GM23338 (cell line): ENCODE measurements at regions not wholly inside any gene's neighbourhood (a gene's known extent, or its start where the extent isn't known, plus 50 kb on each side); places are given as distances from the start of the nearest gene placed in this dataset.

Experiments
- ATAC-seq: fragments of 200-7000 bp; cut with Tn5 transposase; 3 replicates; pipeline ENCODE4 v1.9.1; 2020
- DNase-seq: peaks from one replicate; pipeline ENCODE4 v3.0.0-alpha.2; 2015; ENCODE audit warnings: low spot score
- H2AFZ ChIP-seq: fragments of 200-600 bp; sonication (generic); 2 replicates; pipeline ENCODE4 v1.8.0; 2016; ENCODE audit warnings: antibody characterized with exemption, mild to moderate bottlenecking, moderate library complexity
- H3F3A ChIP-seq: fragments of 200-600 bp; sonication (generic); replicated peaks from 2 replicates; pipeline ENCODE4 v1.8.0; 2017; ENCODE audit warnings: antibody characterized with exemption, mixed run types, low read depth
- H3K27ac ChIP-seq: fragments of 200-600 bp; sonication (generic); 2 replicates; pipeline ENCODE4 v1.6.1; 2016; ENCODE audit warnings: low read depth
- H3K27me3 ChIP-seq: fragments of 200-600 bp; sonication (generic); 2 replicates; pipeline ENCODE4 v1.8.0; 2016; ENCODE audit warnings: mild to moderate bottlenecking, mixed run types, moderate library complexity; ENCODE audit not compliant: insufficient read depth
- H3K36me3 ChIP-seq: fragments of 200-600 bp; sonication (generic); 2 replicates; pipeline ENCODE4 v1.8.0; 2016; ENCODE audit warnings: mild to moderate bottlenecking; ENCODE audit not compliant: insufficient read depth
- H3K4me1 ChIP-seq: fragments of 200-600 bp; sonication (generic); 2 replicates; pipeline ENCODE4 v1.8.0; 2016; ENCODE audit warnings: mild to moderate bottlenecking, moderate library complexity; ENCODE audit not compliant: insufficient read depth
- H3K4me2 ChIP-seq: fragments of 200-600 bp; sonication (generic); 2 replicates; pipeline ENCODE4 v1.7.1; 2017; ENCODE audit warnings: mixed run types
- H3K4me3 ChIP-seq: fragments of 200-600 bp; sonication (generic); 2 replicates; pipeline ENCODE4 v1.6.1; 2016; ENCODE audit warnings: mixed run types
- H3K79me2 ChIP-seq: fragments of 200-600 bp; sonication (generic); replicated peaks from 2 replicates; pipeline ENCODE4 v1.8.0; 2017; ENCODE audit warnings: mild to moderate bottlenecking; ENCODE audit not compliant: insufficient read depth
- H3K9me2 ChIP-seq: fragments of 200-600 bp; sonication (generic); 2 replicates; pipeline ENCODE4 v1.8.0; 2017; ENCODE audit not compliant: insufficient read depth
- H4K20me1 ChIP-seq: fragments of 200-600 bp; sonication (generic); replicated peaks from 2 replicates; pipeline ENCODE4 v1.8.0; 2017; ENCODE audit warnings: mild to moderate bottlenecking; ENCODE audit not compliant: insufficient read depth
- H3K27ac Mint-ChIP-seq: 2 replicates; pipeline ENCODE4 v1.8.0; 2020; ENCODE audit warnings: inconsistent platforms, mild to moderate bottlenecking, moderate library complexity, mixed read lengths
- H3K27me3 Mint-ChIP-seq: 3 replicates; pipeline ENCODE4 v1.8.0; 2022; ENCODE audit warnings: low read depth, mild to moderate bottlenecking, moderate library complexity, mixed read lengths, inconsistent platforms; ENCODE audit not compliant: insufficient read depth, poor library complexity
- H3K36me3 Mint-ChIP-seq: 3 replicates; pipeline ENCODE4 v1.8.0; 2021; ENCODE audit warnings: low read depth, mild to moderate bottlenecking, inconsistent platforms, moderate library complexity, mixed read lengths
- H3K4me1 Mint-ChIP-seq: 3 replicates; pipeline ENCODE4 v1.8.0; 2020; ENCODE audit warnings: mild to moderate bottlenecking, inconsistent platforms, mixed read lengths
- H3K4me3 Mint-ChIP-seq: 3 replicates; pipeline ENCODE4 v1.8.0; 2021; ENCODE audit warnings: moderate library complexity, mild to moderate bottlenecking, inconsistent platforms, mixed read lengths
- H3K9me3 Mint-ChIP-seq: 3 replicates; pipeline ENCODE4 v1.8.0; 2020; ENCODE audit warnings: moderate library complexity, mild to moderate bottlenecking, inconsistent platforms, mixed read lengths
- CREB1 ChIP-seq: fragments of 250-450 bp; sonication (Bioruptor Pico); IDR thresholded peaks from 2 replicates; pipeline ENCODE4 v1.5.0; 2020; ENCODE audit warnings: low read depth, mild to moderate bottlenecking, moderate library complexity
- CTCF ChIP-seq, 2 experiments: fragments of 200-600 bp in 1 of 2; sonication (generic) in 1 of 2; conservative IDR thresholded peaks; 2 replicates each; pipeline versions ENCODE4 v1.5.1 to v1.6.1; 2016 to 2017; ENCODE audit warnings: antibody characterized with exemption in 2 of 2, low read depth in 2 of 2, mild to moderate bottlenecking in 2 of 2, moderate library complexity in 1 of 2
- EZH2 ChIP-seq: fragments of 200-600 bp; sonication (generic); IDR thresholded peaks from one replicate; pipeline ENCODE4 v1.8.0; 2017; ENCODE audit warnings: antibody characterized with exemption, mild to moderate bottlenecking, low read depth; ENCODE audit not compliant: unreplicated experiment
- EZH2phosphoT487 ChIP-seq: fragments of 200-600 bp; sonication (generic); IDR thresholded peaks from one replicate; pipeline ENCODE4 v1.8.1; 2018; ENCODE audit warnings: antibody characterized with exemption; ENCODE audit not compliant: unreplicated experiment
- JUNB ChIP-seq: IDR thresholded peaks from one replicate; pipeline ENCODE4 v1.6.1; 2016; ENCODE audit warnings: antibody characterized with exemption; ENCODE audit not compliant: unreplicated experiment
- POLR2AphosphoS5 ChIP-seq: IDR thresholded peaks from 2 replicates; pipeline ENCODE4 v1.6.1; 2016; ENCODE audit warnings: antibody characterized with exemption, low read depth
- REST ChIP-seq: IDR thresholded peaks from one replicate; pipeline ENCODE4 v1.6.1; 2018; ENCODE audit warnings: antibody characterized with exemption; ENCODE audit not compliant: unreplicated experiment
- STAT1 ChIP-seq: IDR thresholded peaks from one replicate; pipeline ENCODE4 v1.6.1; 2016; ENCODE audit warnings: antibody characterized with exemption; ENCODE audit not compliant: unreplicated experiment
- ZNF114 ChIP-seq: fragments of 250-450 bp; sonication (Bioruptor Pico); IDR thresholded peaks from 2 replicates; pipeline ENCODE4 v1.5.0; 2020; ENCODE audit warnings: mild to moderate bottlenecking, moderate library complexity
- ZNF331 ChIP-seq: fragments of 250-450 bp; sonication (Bioruptor Pico); IDR thresholded peaks from 2 replicates; pipeline ENCODE4 v1.5.0; 2020; ENCODE audit warnings: low read depth, mild to moderate bottlenecking, moderate library complexity
- TF ChIP-seq, protein P1 (sequence below): IDR thresholded peaks from 2 replicates; pipeline ENCODE4 v1.6.1; 2016; ENCODE audit warnings: antibody characterized with exemption

DNA sequence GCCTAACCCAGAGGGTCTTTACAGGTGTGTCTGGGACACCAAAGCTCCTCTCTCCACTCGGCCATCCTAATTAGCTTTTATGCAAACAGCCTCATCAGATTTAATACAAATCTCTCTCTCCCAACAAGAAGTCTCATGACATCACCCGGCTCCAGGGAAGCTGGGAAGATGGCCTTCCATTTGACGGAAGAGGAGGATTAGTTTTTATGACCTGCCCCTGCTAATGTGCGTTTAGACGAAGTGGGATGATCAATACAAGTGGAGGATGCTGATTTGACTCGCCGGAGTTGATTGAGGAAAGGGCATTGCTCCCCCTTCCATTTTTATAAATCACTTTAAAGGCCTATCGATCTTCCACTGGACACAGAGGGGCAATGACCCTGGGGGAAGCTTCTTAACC lies 239.2 kb downstream of the BCL11B start:
- no peak overlapping the region for H3K27ac ChIP-seq
- H3K9me2 ChIP-seq = no peaks in the 10 kb centered on the region
- H3K79me2 ChIP-seq = no peaks in the 10 kb centered on the region
- no peaks in the 10 kb centered on the region for H3K36me3 ChIP-seq
- no peak for DNase-seq
- no peak overlapping the region for H3K4me3 ChIP-seq
- Mint-ChIP-seq H3K27me3 (peaks cover 14% of the 10 kb centered on the region), H3K36me3 (no peaks in the 10 kb centered on the region; the same call in 2 of the 3 replicates), H3K27ac (no peak overlapping the region), H3K9me3 (peaks cover 15% of the 10 kb centered on the region), H3K4me1 (peaks cover 22% of the 10 kb centered on the region), H3K4me3 (no peak overlapping the region)
- no peak for TF ChIP-seq CREB1 (CRISPR knock-in tag)
- no peak for TF ChIP-seq EZH2
- H3K4me1 ChIP-seq = 0 out of 2 replicates have a peak, but pooled peaks cover 3% of the 10 kb centered on the region
- H3F3A ChIP-seq = 0 out of 2 replicates have a peak, but pooled peaks cover 4% of the 10 kb centered on the region
- no peaks in the 10 kb centered on the region for H3K27me3 ChIP-seq
- no peak overlapping the region for H3K4me2 ChIP-seq
- ATAC-seq = no peak
- no peaks in the 10 kb centered on the region for H4K20me1 ChIP-seq
- no peak overlapping the region for H2AFZ ChIP-seq

- DNase-seq (no peak), ATAC-seq (no peak)
- Mint-ChIP-seq H3K27ac (no peak overlapping the region), H3K27me3 (peaks cover 14% of the 10 kb centered on the region), H3K36me3 (no peaks in the 10 kb centered on the region; the same call in 2 of the 3 replicates), H3K9me3 (peaks cover 15% of the 10 kb centered on the region), H3K4me1 (peaks cover 22% of the 10 kb centered on the region), H3K4me3 (no peak overlapping the region)
- no peaks in the 10 kb centered on the region for H4K20me1 ChIP-seq
- H3K4me1 ChIP-seq = 0 out of 2 replicates have a peak, but pooled peaks cover 3% of the 10 kb centered on the region
- H3K9me2 ChIP-seq = no peaks in the 10 kb centered on the region
- H3F3A ChIP-seq = 0 out of 2 replicates have a peak, but pooled peaks cover 4% of the 10 kb centered on the region
- no peak overlapping the region for H3K4me3 ChIP-seq
- H3K27me3 ChIP-seq = no peaks in the 10 kb centered on the region
- H2AFZ ChIP-seq = no peak overlapping the region
- no peak overlapping the region for H3K27ac ChIP-seq
- H3K79me2 ChIP-seq = no peaks in the 10 kb centered on the region
- H3K36me3 ChIP-seq = no peaks in the 10 kb centered on the region
- no peak overlapping the region for H3K4me2 ChIP-seq
- no peak for TF ChIP-seq EZH2phosphoT487
- no peak for TF ChIP-seq EZH2
- TF ChIP-seq ZNF114 (CRISPR knock-in tag) = no peak
- TF ChIP-seq, protein P1, sequence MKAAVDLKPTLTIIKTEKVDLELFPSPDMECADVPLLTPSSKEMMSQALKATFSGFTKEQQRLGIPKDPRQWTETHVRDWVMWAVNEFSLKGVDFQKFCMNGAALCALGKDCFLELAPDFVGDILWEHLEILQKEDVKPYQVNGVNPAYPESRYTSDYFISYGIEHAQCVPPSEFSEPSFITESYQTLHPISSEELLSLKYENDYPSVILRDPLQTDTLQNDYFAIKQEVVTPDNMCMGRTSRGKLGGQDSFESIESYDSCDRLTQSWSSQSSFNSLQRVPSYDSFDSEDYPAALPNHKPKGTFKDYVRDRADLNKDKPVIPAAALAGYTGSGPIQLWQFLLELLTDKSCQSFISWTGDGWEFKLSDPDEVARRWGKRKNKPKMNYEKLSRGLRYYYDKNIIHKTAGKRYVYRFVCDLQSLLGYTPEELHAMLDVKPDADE = no peak
- TF ChIP-seq ZNF331 (CRISPR knock-in tag) = no peak
- no peak for TF ChIP-seq CREB1 (CRISPR knock-in tag)
- no peak for TF ChIP-seq POLR2AphosphoS5
- TF ChIP-seq STAT1 = no peak
- no peak for TF ChIP-seq JUNB
- TF ChIP-seq REST = no peak
- no peak for TF ChIP-seq CTCF (conservative IDR thresholded peaks at IDR 0.05; ENCODE audit: low read depth in 2 of 2)
These were observed 238.0 kb downstream of the BCL11B start for GRCh38 chr14:99033951-99034350.
